ENCODE measurements at regions not wholly inside any gene's neighbourhood (a gene's known extent, or its start where the extent isn't known, plus 50 kb on each side); places are given as distances from the start of the nearest gene placed in this dataset.

DNA sequence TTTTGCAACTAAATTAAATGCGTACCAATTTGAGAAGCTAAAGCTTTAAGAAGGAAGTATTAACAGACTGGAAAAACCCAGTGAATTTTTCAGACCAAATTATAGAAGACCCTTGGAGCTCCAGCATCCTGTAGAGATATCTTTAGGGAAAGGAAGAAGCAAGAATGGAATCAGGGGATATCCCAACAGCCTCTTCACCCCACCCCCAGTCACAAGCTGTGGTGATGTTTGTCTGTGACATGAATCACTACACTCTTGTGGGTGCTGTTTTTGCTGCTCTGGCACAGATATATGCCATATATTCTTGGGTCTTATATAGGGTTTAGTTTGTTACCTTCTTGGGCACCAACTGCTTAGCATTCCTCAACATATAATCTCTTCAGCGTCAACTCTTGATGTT, 78.5 kb upstream of the BCL6 start:
- H2AK5ac ChIP-seq (ENCODE audit: low read depth, low read length): no peak overlapping the region
- CTCF ChIA-PET: interaction anchor here (0.6 kb wide), 1 partner anchor 1077 kb away, joined by 6 read pairs; no protein-coding TSS in a partner anchor

More for the DNA sequence above, 78.5 kb upstream of the BCL6 start:
- Histone ChIP-seq H2AK9ac (replicated peaks; ENCODE audit: low read depth, low read length, poor library complexity) (no peak overlapping the region), H3K27me3 (ENCODE audit: control insufficient read depth, insufficient read depth, low read length) (peaks cover 8% of the 10 kb centered on the region), H2BK5ac (ENCODE audit: low read depth, low read length, poor library complexity, severe bottlenecking) (no peak overlapping the region), H3K14ac (replicated peaks; ENCODE audit: low read depth, low read length) (no peak overlapping the region), H2BK20ac (ENCODE audit: low read depth, low read length) (no peak overlapping the region), H3K4me3 (ENCODE audit: insufficient read depth, low read depth, low read length) (no peak overlapping the region), H4K91ac (ENCODE audit: insufficient read depth, low read depth, low read length) (no peak overlapping the region), H3K4ac (ENCODE audit: low read depth, low read length) (no peak overlapping the region), H3K4me1 (ENCODE audit: control insufficient read depth, insufficient read depth, low read length) (no peaks in the 10 kb centered on the region), H2BK15ac (ENCODE audit: low read depth, low read length) (no peak overlapping the region), H3K9me1 (ENCODE audit: insufficient read depth, low read length) (no peaks in the 10 kb centered on the region), H3K79me1 (ENCODE audit: low read depth in 1 of 2, low read length in 2 of 2) (no peaks in the 10 kb centered on the region), H3K4me2 (ENCODE audit: low read depth, low read length) (no peak overlapping the region), H3K27ac (ENCODE audit: insufficient read depth, low read length) (no peak overlapping the region), H3K9me3 (ENCODE audit: control insufficient read depth, insufficient read depth, low read length) (no peaks in the 10 kb centered on the region), H3K9ac (ENCODE audit: low read depth, low read length) (no peak overlapping the region), H4K8ac (ENCODE audit: low read depth in 2 of 2, low read length in 2 of 2) (no peak overlapping the region), H4K20me1 (ENCODE audit: insufficient read depth, low read length) (no peaks in the 10 kb centered on the region), H3K56ac (ENCODE audit: extremely low read depth, insufficient read depth, low read length) (no peak overlapping the region), H3K23ac (ENCODE audit: low read depth, low read length) (no peak overlapping the region), H3K36me3 (ENCODE audit: control insufficient read depth, insufficient read depth, low read length) (no peaks in the 10 kb centered on the region), H2AFZ (replicated peaks; ENCODE audit: low read length, poor library complexity) (no peak overlapping the region), H2BK120ac (ENCODE audit: low read depth, low read length) (no peak overlapping the region), H4K5ac (ENCODE audit: low read depth, low read length) (no peak overlapping the region), H3K18ac (ENCODE audit: low read depth, low read length) (no peak overlapping the region)
- no CpG with 5 or more reads among the region's 2 CpGs for WGBS, 2 experiments (ENCODE audit: extremely low coverage in 2 of 2, insufficient read length in 1 of 2)
- in situ Hi-C loops (cut with MboI; ENCODE audit: low sequenced_read_pairs): no loop called here
- ATAC-seq (ENCODE audit: low read depth) (no peak), DNase-seq (no peak)
- dilution Hi-C loops (cut with HindIII; ENCODE audit: low sequenced_read_pairs, unreplicated experiment): no loop called here
- intact Hi-C loops (cut with micrococcal nuclease): no loop called here
- no TSS peak for BruUV-seq (replicated peaks)
- POLR2A ChIA-PET (ENCODE audit: unreplicated experiment): interaction anchor here (0.7 kb wide), 1 partner anchor 22 kb away, joined by 5 read pairs; no protein-coding TSS in a partner anchor
- TF ChIP-seq BHLHE40 (IDR thresholded peaks at IDR 0.05; ENCODE audit: low read depth, low read length): no peak
- TF ChIP-seq MAFK (IDR thresholded peaks at IDR 0.05; ENCODE audit: low read depth, low read length): no peak
- TF ChIP-seq CHD1 (IDR thresholded peaks at IDR 0.05; ENCODE audit: low read depth, low read length): no peak
- TF ChIP-seq RFX5 (IDR thresholded peaks at IDR 0.05; ENCODE audit: low read depth, low read length): no peak
- TF ChIP-seq NFE2L2 (IDR thresholded peaks at IDR 0.05; ENCODE audit: low read depth, low read length): no peak
- TF ChIP-seq POLR2A (IDR thresholded peaks at IDR 0.05; ENCODE audit: low read depth, low read length): no peak
- no peak for TF ChIP-seq CEBPB (IDR thresholded peaks at IDR 0.05; ENCODE audit: low read depth, low read length)
- no peak for TF ChIP-seq MAZ (IDR thresholded peaks at IDR 0.05; ENCODE audit: borderline replicate concordance, low read depth, low read length)
- TF ChIP-seq, protein P1, sequence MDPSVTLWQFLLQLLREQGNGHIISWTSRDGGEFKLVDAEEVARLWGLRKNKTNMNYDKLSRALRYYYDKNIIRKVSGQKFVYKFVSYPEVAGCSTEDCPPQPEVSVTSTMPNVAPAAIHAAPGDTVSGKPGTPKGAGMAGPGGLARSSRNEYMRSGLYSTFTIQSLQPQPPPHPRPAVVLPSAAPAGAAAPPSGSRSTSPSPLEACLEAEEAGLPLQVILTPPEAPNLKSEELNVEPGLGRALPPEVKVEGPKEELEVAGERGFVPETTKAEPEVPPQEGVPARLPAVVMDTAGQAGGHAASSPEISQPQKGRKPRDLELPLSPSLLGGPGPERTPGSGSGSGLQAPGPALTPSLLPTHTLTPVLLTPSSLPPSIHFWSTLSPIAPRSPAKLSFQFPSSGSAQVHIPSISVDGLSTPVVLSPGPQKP (IDR thresholded peaks at IDR 0.05; ENCODE audit: borderline replicate concordance, low read depth, low read length): no peak
- no peak for TF ChIP-seq MXI1 (IDR thresholded peaks at IDR 0.05; ENCODE audit: borderline replicate concordance, low read depth, low read length)
- TF ChIP-seq FOS (IDR thresholded peaks at IDR 0.05; ENCODE audit: low read depth, low read length): no peak
- no peak for TF ChIP-seq SMC3 (IDR thresholded peaks at IDR 0.05; ENCODE audit: low read depth, low read length)
- no peak for TF ChIP-seq RCOR1 (IDR thresholded peaks at IDR 0.05; ENCODE audit: insufficient replicate concordance, low read length)
- TF ChIP-seq, protein P2, sequence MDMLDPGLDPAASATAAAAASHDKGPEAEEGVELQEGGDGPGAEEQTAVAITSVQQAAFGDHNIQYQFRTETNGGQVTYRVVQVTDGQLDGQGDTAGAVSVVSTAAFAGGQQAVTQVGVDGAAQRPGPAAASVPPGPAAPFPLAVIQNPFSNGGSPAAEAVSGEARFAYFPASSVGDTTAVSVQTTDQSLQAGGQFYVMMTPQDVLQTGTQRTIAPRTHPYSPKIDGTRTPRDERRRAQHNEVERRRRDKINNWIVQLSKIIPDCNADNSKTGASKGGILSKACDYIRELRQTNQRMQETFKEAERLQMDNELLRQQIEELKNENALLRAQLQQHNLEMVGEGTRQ (IDR thresholded peaks at IDR 0.05; ENCODE audit: low read depth, low read length): no peak
- TF ChIP-seq RAD21 (IDR thresholded peaks at IDR 0.05; ENCODE audit: low read length): no peak
- TF ChIP-seq, protein P3, sequence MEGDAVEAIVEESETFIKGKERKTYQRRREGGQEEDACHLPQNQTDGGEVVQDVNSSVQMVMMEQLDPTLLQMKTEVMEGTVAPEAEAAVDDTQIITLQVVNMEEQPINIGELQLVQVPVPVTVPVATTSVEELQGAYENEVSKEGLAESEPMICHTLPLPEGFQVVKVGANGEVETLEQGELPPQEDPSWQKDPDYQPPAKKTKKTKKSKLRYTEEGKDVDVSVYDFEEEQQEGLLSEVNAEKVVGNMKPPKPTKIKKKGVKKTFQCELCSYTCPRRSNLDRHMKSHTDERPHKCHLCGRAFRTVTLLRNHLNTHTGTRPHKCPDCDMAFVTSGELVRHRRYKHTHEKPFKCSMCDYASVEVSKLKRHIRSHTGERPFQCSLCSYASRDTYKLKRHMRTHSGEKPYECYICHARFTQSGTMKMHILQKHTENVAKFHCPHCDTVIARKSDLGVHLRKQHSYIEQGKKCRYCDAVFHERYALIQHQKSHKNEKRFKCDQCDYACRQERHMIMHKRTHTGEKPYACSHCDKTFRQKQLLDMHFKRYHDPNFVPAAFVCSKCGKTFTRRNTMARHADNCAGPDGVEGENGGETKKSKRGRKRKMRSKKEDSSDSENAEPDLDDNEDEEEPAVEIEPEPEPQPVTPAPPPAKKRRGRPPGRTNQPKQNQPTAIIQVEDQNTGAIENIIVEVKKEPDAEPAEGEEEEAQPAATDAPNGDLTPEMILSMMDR (conservative IDR thresholded peaks at IDR 0.05; ENCODE audit: low read depth, low read length): no peak

Measured in IMR-90 (cell line).